Brain microvascular endothelial cell (primary cell): ENCODE measurements at regions not wholly inside any gene's neighbourhood (a gene's known extent, or its start where the extent isn't known, plus 50 kb on each side); places are given as distances from the start of the nearest gene placed in this dataset.

ENCODE experiments used
- DNase-seq: peaks from one replicate; pipeline ENCODE4 v3.0.0-alpha.2; 2020
- H3K27ac ChIP-seq: fragments of 250-450 bp; sonication (Bioruptor Pico); 2 replicates; pipeline ENCODE4 v1.5.1; 2020; ENCODE audit warnings: mild to moderate bottlenecking, moderate library complexity
- H3K27me3 ChIP-seq: fragments of 250-450 bp; sonication (Bioruptor Pico); replicated peaks from 2 replicates; pipeline ENCODE4 v1.5.1; 2020; ENCODE audit warnings: mild to moderate bottlenecking
- H3K36me3 ChIP-seq: fragments of 250-450 bp; sonication (Bioruptor Pico); replicated peaks from 2 replicates; pipeline ENCODE4 v1.5.1; 2020; ENCODE audit warnings: mild to moderate bottlenecking
- H3K4me3 ChIP-seq: 2 replicates; pipeline ENCODE4 v1.5.1; 2011; ENCODE audit warnings: low read depth, mild to moderate bottlenecking, control low read depth, low read length, moderate library complexity
- CTCF ChIP-seq: IDR thresholded peaks from 2 replicates; pipeline ENCODE4 v1.5.1; 2011; ENCODE audit warnings: low read depth, mild to moderate bottlenecking, moderate library complexity, low read length, control low read depth, inconsistent platforms; ENCODE audit errors: missing control alignments
- in situ Hi-C: cut with HindIII; loops from 2 replicates; pipeline ENCODE4 v1.10.0; 2017; ENCODE audit warnings: low sequenced_read_pairs, low pct_ligation_motif_present

GRCh38 chr20:40956542-40957264 lies 71.9 kb upstream of the TOP1 start:
- no peaks in the 10 kb centered on the region for H3K27me3 ChIP-seq
- no peaks in the 10 kb centered on the region for H3K36me3 ChIP-seq
- no peak overlapping the region for H3K4me3 ChIP-seq
- no peak for DNase-seq
- in situ Hi-C loops: no loop called here
- no peak overlapping the region for H3K27ac ChIP-seq
- TF ChIP-seq CTCF: no peak

- in situ Hi-C loops: no loop called here
- H3K27me3 ChIP-seq: no peaks in the 10 kb centered on the region
- no peak overlapping the region for H3K4me3 ChIP-seq
- no peak for DNase-seq
- H3K36me3 ChIP-seq: no peaks in the 10 kb centered on the region
- no peak for TF ChIP-seq CTCF
- H3K27ac ChIP-seq: no peak overlapping the region
Measured at GRCh38 chr20:40957265-40957760, 71.3 kb upstream of the TOP1 start.

- TF ChIP-seq CTCF: no peak
- in situ Hi-C loops: no loop called here
Measured at GRCh38 chr20:40958598-40958997, 70.0 kb upstream of the TOP1 start.

DNA sequence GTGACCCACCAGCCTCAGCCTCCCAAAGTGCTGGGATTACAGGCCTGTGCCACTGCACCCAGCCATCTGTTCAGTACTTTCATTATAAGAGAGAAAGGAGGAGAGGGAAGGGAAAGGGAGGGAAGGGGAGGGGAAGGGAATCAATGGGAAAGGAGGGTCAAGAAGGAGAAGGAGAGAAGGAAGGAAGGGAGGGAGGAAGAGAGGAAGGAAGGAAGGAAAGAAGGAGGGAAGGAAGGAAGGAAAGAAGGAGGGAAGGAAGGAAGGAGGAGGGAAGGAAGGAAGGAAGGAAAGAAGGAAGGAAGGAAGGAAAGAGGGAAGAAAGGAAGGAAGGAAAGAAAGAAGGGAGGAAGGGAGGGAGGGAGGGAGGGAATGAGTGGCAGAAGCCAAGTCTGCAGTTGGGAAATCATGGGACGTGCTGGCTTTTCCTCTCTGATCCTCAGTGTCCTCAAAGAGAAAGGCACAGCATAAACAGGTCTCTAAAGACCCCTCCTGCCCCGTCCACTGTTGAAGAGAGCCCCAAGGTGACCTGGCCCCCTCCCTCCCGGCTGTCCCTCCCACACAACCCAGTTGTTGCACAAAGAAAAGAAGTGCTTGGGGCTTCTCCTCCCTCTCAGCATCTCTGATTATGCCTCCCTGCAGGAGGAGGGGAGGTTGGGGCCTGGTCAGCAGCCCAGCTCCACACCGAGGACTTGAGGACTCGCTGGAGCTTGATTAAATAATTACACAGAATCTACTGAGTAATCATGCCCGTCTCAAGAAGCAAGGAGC lies 69.1 kb upstream of the TOP1 start:
- H3K27me3 ChIP-seq: no peaks in the 10 kb centered on the region
- no peaks in the 10 kb centered on the region for H3K36me3 ChIP-seq
- H3K27ac ChIP-seq: no peak overlapping the region
- DNase-seq: no peak
- in situ Hi-C loops: no loop called here
- no peak for TF ChIP-seq CTCF
- no peak overlapping the region for H3K4me3 ChIP-seq

More at GRCh38 chr20:40958598-40958997, 70.0 kb upstream of the TOP1 start:
- H3K36me3 ChIP-seq: no peaks in the 10 kb centered on the region
- no peaks in the 10 kb centered on the region for H3K27me3 ChIP-seq
- no peak overlapping the region for H3K27ac ChIP-seq
- no peak overlapping the region for H3K4me3 ChIP-seq
- DNase-seq: no peak

DNA sequence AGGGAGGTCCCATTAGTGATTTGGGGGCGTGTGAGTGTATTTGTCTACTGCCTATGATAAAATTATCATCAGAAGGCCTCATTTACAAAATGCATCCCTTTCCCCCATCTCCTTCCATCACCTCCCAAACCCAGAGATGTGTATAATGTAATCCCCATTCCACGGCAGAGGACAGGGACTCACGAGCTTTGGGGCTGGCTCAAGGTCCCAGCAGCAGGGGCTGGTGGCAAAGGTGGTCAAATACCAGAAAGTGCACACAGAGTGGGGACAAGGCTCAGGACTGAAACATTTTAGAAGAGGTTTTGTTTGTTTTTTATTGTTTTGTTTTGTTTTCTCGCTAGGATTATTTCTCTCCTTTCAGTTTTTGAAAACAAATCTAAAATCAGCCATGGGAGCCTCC lies 68.5 kb upstream of the TOP1 start:
- no peaks in the 10 kb centered on the region for H3K36me3 ChIP-seq
- no peak for TF ChIP-seq CTCF
- no peak overlapping the region for H3K4me3 ChIP-seq
- H3K27me3 ChIP-seq: no peaks in the 10 kb centered on the region
- in situ Hi-C loops: no loop called here
- no peak overlapping the region for H3K27ac ChIP-seq
- no peak for DNase-seq
